Spleen (tissue), 11 donors: ENCODE measurements at regions not wholly inside any gene's neighbourhood (a gene's known extent, or its start where the extent isn't known, plus 50 kb on each side); places are given as distances from the start of the nearest gene placed in this dataset.

Source experiments
- DNase-seq: peaks from one replicate; pipeline ENCODE4 v3.0.0-alpha.2; 2020
- H3K27ac ChIP-seq, 8 donors: fragments of 200-600 bp; sonication (generic) in 7 of 8; 1 replicate in 4 of 8; 2 replicates in 4 of 8; pipeline versions ENCODE4 v1.5.0 to v1.8.0; 2016 to 2021; ENCODE audit warnings: inconsistent platforms in 4 of 8, mild to moderate bottlenecking in 4 of 8, moderate library complexity in 1 of 8
- H3K27me3 ChIP-seq, 7 donors: fragments of 200-600 bp; sonication (generic) in 6 of 7; replicated peaks in 1 of 7; 1 replicate in 4 of 7; 2 replicates in 3 of 7; pipeline versions ENCODE4 v1.5.0 to v1.8.0; 2016 to 2021; ENCODE audit warnings: inconsistent platforms in 3 of 7, mild to moderate bottlenecking in 1 of 7
- H3K36me3 ChIP-seq, 6 donors: fragments of 200-600 bp; sonication (generic) in 5 of 6; 1 replicate in 4 of 6; 2 replicates in 2 of 6; pipeline versions ENCODE4 v1.5.0 to v1.8.0; 2016 to 2021; ENCODE audit warnings: inconsistent platforms in 2 of 6
- H3K4me1 ChIP-seq, 6 donors: fragments of 200-600 bp; sonication (generic) in 5 of 6; 1 replicate in 3 of 6; 2 replicates in 3 of 6; pipeline versions ENCODE4 v1.5.0 to v1.8.0; 2016 to 2021; ENCODE audit warnings: inconsistent platforms in 3 of 6
- H3K4me3 ChIP-seq, 8 donors: fragments of 200-600 bp; sonication (generic) in 7 of 8; 1 replicate in 4 of 8; 2 replicates in 4 of 8; pipeline versions ENCODE4 v1.5.0 to v1.8.0; 2016 to 2021; ENCODE audit warnings: inconsistent platforms in 4 of 8, mild to moderate bottlenecking in 4 of 8, moderate library complexity in 2 of 8
- H3K9me3 ChIP-seq, 8 donors: fragments of 200-600 bp; sonication (generic) in 7 of 8; 1 replicate in 4 of 8; 2 replicates in 4 of 8; pipeline versions ENCODE4 v1.5.0 to v1.8.0; 2016 to 2021; ENCODE audit warnings: inconsistent platforms in 4 of 8
- CTCF ChIP-seq, 11 experiments: fragments of 200-600 bp in 7 of 11; fragments of 450-650 bp in 4 of 11; sonication (generic) in 4 of 11; IDR thresholded peaks in 8 of 11; conservative IDR thresholded peaks in 3 of 11; 1 replicate in 7 of 11; 2 replicates in 4 of 11; pipeline versions ENCODE4 v1.4.0 to v1.8.0; 2016 to 2021; ENCODE audit warnings: antibody characterized with exemption in 11 of 11, inconsistent platforms in 4 of 11, mild to moderate bottlenecking in 1 of 11
- POLR2A ChIP-seq, 3 donors: fragments of 450-650 bp; IDR thresholded peaks; one replicate each; pipeline ENCODE4 v1.5.1; 2017; ENCODE audit warnings: antibody characterized with exemption in 3 of 3, mild to moderate bottlenecking in 1 of 3
- POLR2AphosphoS5 ChIP-seq, 3 donors: sonication (generic); formaldehyde crosslinking; IDR thresholded peaks; one replicate each; pipeline ENCODE4 v1.5.1; 2017; ENCODE audit warnings: antibody characterized with exemption in 3 of 3
- WGBS, 5 donors: extraction: QIAGEN DNeasy Blood & Tissue Kit in 3 of 5; methylation state at CpG; one replicate each; pipeline versions ENCODE4 v1.1.5 to v1.1.7; 2013 to 2018; 5-methylcytosine and 5-hydroxymethylcytosine counted together
- intact Hi-C: fragments of 100-400 bp; cut with DNase I; formaldehyde crosslinking; loops from one replicate; pipeline ENCODE4 v1.15.0; 2023; ENCODE audit warnings: low total_unique reads
- donor health status: healthy with polysubstance abuse.
- donor health status: DM: no; HTN: no; CAD: no; lungs with moderate emphysema.
- donor health status: DM: no; HTN: no; CAD: no.
- donor health status: Bipolar disorder and iron deficiency.
- donor health status: healthy.
- donor health status: DM: no; HTN: no; CAD: no.
- donor health status: DM: yes; HTN: yes; CAD: no.

DNA sequence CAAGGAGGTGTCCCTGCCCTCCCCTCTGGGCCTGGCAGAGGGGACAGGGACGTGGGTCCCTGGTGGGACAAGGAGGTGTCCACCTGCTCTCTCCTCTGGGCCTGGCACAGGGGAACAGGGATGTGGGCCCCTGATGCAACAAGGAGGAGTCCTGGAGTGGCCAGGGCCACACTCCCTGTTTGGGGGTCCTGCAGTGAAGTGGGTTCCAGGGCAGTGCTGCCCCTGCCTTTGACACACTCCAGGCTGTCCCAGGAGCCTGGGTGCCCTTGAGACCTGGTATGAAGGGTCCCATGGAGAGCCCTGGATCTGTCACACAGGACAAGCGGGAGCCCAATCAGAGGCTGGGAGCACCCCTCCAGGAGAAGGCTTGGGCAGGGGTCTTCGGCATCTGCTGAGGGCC lies 75.8 kb upstream of the GPC1 start:
- 79 to 100% (median 83%) methylated on average over 1 to 3 of the region's 3 CpGs for WGBS, 5 donors
- Histone ChIP-seq H3K4me3 (no peak overlapping the region), H3K27me3 (peaks cover 0 to 15% (median 0%) of the 10 kb centered on the region in 7 donors), H3K9me3 (peaks cover 2 to 29% (median 25%) of the 10 kb centered on the region in 8 donors), H3K27ac (no peak overlapping the region), H3K4me1 (no peaks in the 10 kb centered on the region), H3K36me3 (no peaks in the 10 kb centered on the region)
- TF ChIP-seq POLR2AphosphoS5 (IDR thresholded peaks at IDR 0.05) (no peak), CTCF (IDR thresholded peaks at IDR 0.05 in 8 of 11, conservative IDR thresholded peaks at IDR 0.05 in 3 of 11) (no peak), POLR2A (IDR thresholded peaks at IDR 0.05) (no peak)
- peak; percentile 60 for DNase-seq
- intact Hi-C loops, result no loop called here

- DNase-seq, result no peak
- WGBS, 5 donors, result 83 to 94% (median 88%) methylated on average over 9 of the region's 9 CpGs
- H3K36me3 ChIP-seq, result no peaks in the 10 kb centered on the region
- H3K27ac ChIP-seq, result no peak overlapping the region
- H3K4me1 ChIP-seq, result no peaks in the 10 kb centered on the region
- no peak overlapping the region for H3K4me3 ChIP-seq
- peaks cover 2 to 29% (median 25%) of the 10 kb centered on the region in 8 donors for H3K9me3 ChIP-seq
- intact Hi-C loops, result no loop called here
- H3K27me3 ChIP-seq, result peaks cover 0 to 14% (median 0%) of the 10 kb centered on the region in 7 donors
- TF ChIP-seq POLR2A (IDR thresholded peaks at IDR 0.05) (no peak), CTCF (IDR thresholded peaks at IDR 0.05 in 8 of 11, conservative IDR thresholded peaks at IDR 0.05 in 3 of 11) (no peak), POLR2AphosphoS5 (IDR thresholded peaks at IDR 0.05) (no peak)
Measured at GRCh38 chr2:240360645-240361475, 74.6 kb upstream of the GPC1 start.

- H3K36me3 ChIP-seq, result no peaks in the 10 kb centered on the region
- peaks cover 2 to 29% (median 25%) of the 10 kb centered on the region in 8 donors for H3K9me3 ChIP-seq
- TF ChIP-seq CTCF (IDR thresholded peaks at IDR 0.05 in 8 of 11, conservative IDR thresholded peaks at IDR 0.05 in 3 of 11) (no peak), POLR2A (IDR thresholded peaks at IDR 0.05) (no peak), POLR2AphosphoS5 (IDR thresholded peaks at IDR 0.05) (no peak)
- no peaks in the 10 kb centered on the region for H3K4me1 ChIP-seq
- H3K27ac ChIP-seq, result no peak overlapping the region
- 73 to 84% (median 74%) methylated on average over 10 of the region's 10 CpGs for WGBS, 5 donors
- no peak overlapping the region for H3K4me3 ChIP-seq
- intact Hi-C loops, result no loop called here
- DNase-seq, result peak; percentile 54
- peaks cover 0 to 9% (median 0%) of the 10 kb centered on the region in 7 donors for H3K27me3 ChIP-seq
Measured at GRCh38 chr2:240362216-240362755, 73.2 kb upstream of the GPC1 start.
